Thoracic aorta (tissue), 2 donors: ENCODE measurements at regions not wholly inside any gene's neighbourhood (a gene's known extent, or its start where the extent isn't known, plus 50 kb on each side); places are given as distances from the start of the nearest gene placed in this dataset.
A peak's percentile ranks its signal among the peaks of the same experiment; 100 is the strongest.

ENCODE experiments used
- ATAC-seq: fragments of 150-250 bp; one replicate; pipeline ENCODE4 v1.8.0; 2017; ENCODE audit warnings: low read depth; ENCODE audit not compliant: insufficient number of reproducible peaks, low FRiP score
- DNase-seq: peaks from one replicate; pipeline ENCODE4 v3.0.0-alpha.2; 2020; ENCODE audit warnings: low spot score
- H3K27ac ChIP-seq, 2 donors: fragments of 200-600 bp; sonication (generic); 1 replicate in 1 of 2; 2 replicates in 1 of 2; pipeline ENCODE4 v1.5.1; 2016; ENCODE audit warnings: mild to moderate bottlenecking in 2 of 2, moderate library complexity in 2 of 2
- H3K27me3 ChIP-seq: fragments of 200-600 bp; sonication (generic); replicated peaks from 2 replicates; pipeline ENCODE4 v1.6.0; 2016; ENCODE audit warnings: mild to moderate bottlenecking; ENCODE audit not compliant: insufficient read depth
- H3K36me3 ChIP-seq: fragments of 200-600 bp; sonication (generic); one replicate; pipeline ENCODE4 v1.5.1; 2016
- H3K4me1 ChIP-seq, 2 donors: fragments of 200-600 bp; sonication (generic); 1 replicate in 1 of 2; 2 replicates in 1 of 2; pipeline versions ENCODE4 v1.5.1 to v1.6.0; 2016; ENCODE audit warnings: low read depth in 2 of 2, mild to moderate bottlenecking in 1 of 2; ENCODE audit not compliant: control insufficient read depth in 1 of 2
- H3K4me3 ChIP-seq: fragments of 200-600 bp; sonication (generic); 2 replicates; pipeline ENCODE4 v1.5.1; 2016; ENCODE audit warnings: mild to moderate bottlenecking
- H3K9me3 ChIP-seq: fragments of 200-600 bp; sonication (generic); 2 replicates; pipeline ENCODE4 v1.5.1; 2016
- TF ChIP-seq, protein P1 (sequence below): fragments of 200-600 bp; sonication (generic); IDR thresholded peaks from one replicate; pipeline ENCODE4 v1.5.1; 2019; ENCODE audit warnings: antibody characterized with exemption

GRCh38 chr3:34464646-34465045 lies 666.2 kb downstream of the PDCD6IP start:
- ATAC-seq, result no peak
- peaks cover 5% of the 10 kb centered on the region for H3K9me3 ChIP-seq
- H3K4me3 ChIP-seq, result no peak overlapping the region
- no peaks in the 10 kb centered on the region for H3K36me3 ChIP-seq
- TF ChIP-seq, protein P1, sequence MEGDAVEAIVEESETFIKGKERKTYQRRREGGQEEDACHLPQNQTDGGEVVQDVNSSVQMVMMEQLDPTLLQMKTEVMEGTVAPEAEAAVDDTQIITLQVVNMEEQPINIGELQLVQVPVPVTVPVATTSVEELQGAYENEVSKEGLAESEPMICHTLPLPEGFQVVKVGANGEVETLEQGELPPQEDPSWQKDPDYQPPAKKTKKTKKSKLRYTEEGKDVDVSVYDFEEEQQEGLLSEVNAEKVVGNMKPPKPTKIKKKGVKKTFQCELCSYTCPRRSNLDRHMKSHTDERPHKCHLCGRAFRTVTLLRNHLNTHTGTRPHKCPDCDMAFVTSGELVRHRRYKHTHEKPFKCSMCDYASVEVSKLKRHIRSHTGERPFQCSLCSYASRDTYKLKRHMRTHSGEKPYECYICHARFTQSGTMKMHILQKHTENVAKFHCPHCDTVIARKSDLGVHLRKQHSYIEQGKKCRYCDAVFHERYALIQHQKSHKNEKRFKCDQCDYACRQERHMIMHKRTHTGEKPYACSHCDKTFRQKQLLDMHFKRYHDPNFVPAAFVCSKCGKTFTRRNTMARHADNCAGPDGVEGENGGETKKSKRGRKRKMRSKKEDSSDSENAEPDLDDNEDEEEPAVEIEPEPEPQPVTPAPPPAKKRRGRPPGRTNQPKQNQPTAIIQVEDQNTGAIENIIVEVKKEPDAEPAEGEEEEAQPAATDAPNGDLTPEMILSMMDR, result no peak
- H3K27ac ChIP-seq, result no peak overlapping the region
- no peaks in the 10 kb centered on the region for H3K27me3 ChIP-seq
- H3K4me1 ChIP-seq, result no peaks in the 10 kb centered on the region
- no peak for DNase-seq

- Histone ChIP-seq H3K4me1 (no peaks in the 10 kb centered on the region), H3K27me3 (no peaks in the 10 kb centered on the region), H3K9me3 (no peaks in the 10 kb centered on the region), H3K27ac (no peak overlapping the region), H3K36me3 (no peaks in the 10 kb centered on the region), H3K4me3 (no peak overlapping the region)
- DNase-seq (no peak), ATAC-seq (no peak)
- TF ChIP-seq, protein P1, result no peak
Observed at GRCh38 chr3:34475851-34476250, 677.4 kb downstream of the PDCD6IP start.

GRCh38 chr3:34483311-34483887 lies 685.0 kb downstream of the PDCD6IP start:
- Histone ChIP-seq H3K27me3 (no peaks in the 10 kb centered on the region), H3K4me1 (no peaks in the 10 kb centered on the region), H3K9me3 (no peaks in the 10 kb centered on the region), H3K36me3 (no peaks in the 10 kb centered on the region), H3K27ac (no peak overlapping the region), H3K4me3 (peak overlapping the region; percentile 63)
- no peak for ATAC-seq
- DNase-seq, result no peak
- TF ChIP-seq, protein P1, result no peak

GRCh38 chr3:34504366-34504765 lies 705.9 kb downstream of the PDCD6IP start:
- no peak for ATAC-seq

GRCh38 chr3:34504775-34505174 lies 706.3 kb downstream of the PDCD6IP start:
- Histone ChIP-seq H3K4me3 (no peak overlapping the region), H3K9me3 (no peaks in the 10 kb centered on the region), H3K27ac (no peak overlapping the region), H3K27me3 (no peaks in the 10 kb centered on the region), H3K36me3 (no peaks in the 10 kb centered on the region), H3K4me1 (no peaks in the 10 kb centered on the region)
- ATAC-seq (no peak), DNase-seq (no peak)
- TF ChIP-seq, protein P1, result no peak

More at GRCh38 chr3:34504366-34504765, 705.9 kb downstream of the PDCD6IP start:
- no peak overlapping the region for H3K4me3 ChIP-seq
- DNase-seq, result no peak
- no peaks in the 10 kb centered on the region for H3K4me1 ChIP-seq
- TF ChIP-seq, protein P1, result no peak
- H3K9me3 ChIP-seq, result no peaks in the 10 kb centered on the region
- no peaks in the 10 kb centered on the region for H3K27me3 ChIP-seq
- H3K36me3 ChIP-seq, result no peaks in the 10 kb centered on the region
- H3K27ac ChIP-seq, result no peak overlapping the region
